ENCODE measurements at regions not wholly inside any gene's neighbourhood (a gene's known extent, or its start where the extent isn't known, plus 50 kb on each side); places are given as distances from the start of the nearest gene placed in this dataset.
"Not testable (repeated sequence)": the region's sequence is repeated elsewhere in the genome, so short reads cannot be mapped to it uniquely, and the experiment has no call there.

GRCh38 chr10:107952649-107953556, 788.4 kb upstream of the SORCS1 start:
- Histone ChIP-seq H3K4me1 (ENCODE audit: control insufficient read depth, insufficient read depth, low read length, unreplicated experiment) (no peaks in the 10 kb centered on the region), H3K36me3 (ENCODE audit: insufficient read depth, low read length) (no peaks in the 10 kb centered on the region), H3K27ac (ENCODE audit: low read depth, low read length) (no peak overlapping the region), H3K4me3 (ENCODE audit: low read depth, low read length) (no peak overlapping the region), H2AFZ (ENCODE audit: low read length, unreplicated experiment) (no peak overlapping the region), H3K79me2 (ENCODE audit: control insufficient read depth, insufficient read depth, low read length, unreplicated experiment) (no peaks in the 10 kb centered on the region), H3K27me3 (ENCODE audit: insufficient read depth, low read length) (no peaks in the 10 kb centered on the region)

DNA sequence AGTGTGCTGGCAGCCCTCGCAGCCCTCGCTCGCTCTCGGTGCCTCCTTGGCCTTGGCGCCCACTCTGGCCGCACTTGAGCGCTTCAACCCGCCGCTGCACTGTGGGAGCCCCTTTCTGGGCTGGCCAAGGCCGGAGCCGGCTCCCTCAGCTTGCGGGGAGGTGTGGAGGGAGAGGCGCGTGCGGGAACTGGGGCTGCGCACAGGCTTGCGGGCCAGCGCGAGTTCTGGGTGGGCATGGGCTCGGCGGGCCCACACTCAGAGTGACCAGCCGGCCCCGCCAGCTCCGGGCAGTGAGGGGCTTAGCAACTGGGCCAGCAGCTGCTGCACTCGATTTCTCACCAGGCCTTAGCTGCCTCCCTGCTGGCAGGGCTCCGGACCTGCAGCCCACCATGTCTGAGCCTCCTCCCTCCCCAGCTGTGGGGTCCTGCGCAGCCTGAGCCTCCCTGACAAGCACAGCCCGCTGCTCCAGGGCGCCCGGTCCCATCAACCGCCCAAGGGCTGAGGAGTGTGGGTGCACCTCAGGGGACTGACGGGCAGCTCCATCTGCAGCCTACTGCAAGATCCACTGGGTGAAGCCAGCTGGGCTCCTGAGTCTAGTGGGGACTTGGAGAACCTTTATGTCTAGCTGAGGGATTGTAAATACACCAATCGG, 786.0 kb upstream of the SORCS1 start:
- not testable (repeated sequence) for H3K79me2 ChIP-seq (ENCODE audit: control insufficient read depth, insufficient read depth, low read length, unreplicated experiment); H3K27ac ChIP-seq (ENCODE audit: low read depth, low read length); H2AFZ ChIP-seq (ENCODE audit: low read length, unreplicated experiment); H3K4me1 ChIP-seq (ENCODE audit: control insufficient read depth, insufficient read depth, low read length, unreplicated experiment); H3K36me3 ChIP-seq (ENCODE audit: insufficient read depth, low read length); H3K4me3 ChIP-seq (ENCODE audit: low read depth, low read length); H3K27me3 ChIP-seq (ENCODE audit: insufficient read depth, low read length)

DNA sequence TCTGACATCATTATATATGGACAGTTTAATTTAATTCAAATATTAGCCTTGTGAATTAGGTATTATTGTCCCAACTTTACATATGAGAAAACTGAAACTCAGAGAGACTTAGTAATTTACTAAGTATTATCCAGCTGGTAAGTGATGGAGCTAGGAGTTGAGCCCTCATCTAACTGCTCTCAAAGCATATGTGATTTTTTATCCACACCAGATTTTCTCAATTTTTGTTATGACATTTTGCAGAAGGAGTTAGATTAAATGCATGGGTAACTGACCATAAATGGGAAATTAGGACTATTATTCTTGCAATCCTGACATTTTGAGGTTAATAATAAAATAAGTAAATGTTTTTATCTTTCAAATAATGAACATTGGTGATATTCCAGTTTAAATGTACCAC, 778.3 kb upstream of the SORCS1 start:
- Histone ChIP-seq H3K4me3 (ENCODE audit: low read depth, low read length) (no peak overlapping the region), H3K4me1 (ENCODE audit: control insufficient read depth, insufficient read depth, low read length, unreplicated experiment) (no peaks in the 10 kb centered on the region), H3K27me3 (ENCODE audit: insufficient read depth, low read length) (no peaks in the 10 kb centered on the region), H2AFZ (ENCODE audit: low read length, unreplicated experiment) (no peak overlapping the region), H3K36me3 (ENCODE audit: insufficient read depth, low read length) (no peaks in the 10 kb centered on the region), H3K79me2 (ENCODE audit: control insufficient read depth, insufficient read depth, low read length, unreplicated experiment) (no peaks in the 10 kb centered on the region), H3K27ac (ENCODE audit: low read depth, low read length) (no peak overlapping the region)

DNA sequence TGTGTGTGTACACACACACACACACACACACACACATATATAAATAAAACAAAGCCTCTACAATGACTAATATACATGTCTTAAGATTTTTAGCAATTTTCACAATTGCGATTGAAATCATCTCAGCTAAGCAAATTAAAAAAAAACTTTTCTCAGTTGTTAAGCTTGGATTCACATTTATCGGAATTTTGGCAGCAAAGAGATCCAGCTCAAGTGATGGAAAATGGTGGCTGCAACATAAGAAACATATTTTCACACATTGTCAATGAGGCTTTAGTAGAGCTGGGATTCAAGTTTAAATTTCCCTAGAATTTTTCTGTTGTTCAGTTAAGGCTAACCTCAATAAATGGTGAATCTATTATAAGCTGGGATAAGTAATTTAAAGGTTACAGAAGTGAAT, 768.6 kb upstream of the SORCS1 start:
- Histone ChIP-seq H3K79me2 (ENCODE audit: control insufficient read depth, insufficient read depth, low read length, unreplicated experiment) (no peaks in the 10 kb centered on the region), H3K4me1 (ENCODE audit: control insufficient read depth, insufficient read depth, low read length, unreplicated experiment) (no peaks in the 10 kb centered on the region), H3K36me3 (ENCODE audit: insufficient read depth, low read length) (no peaks in the 10 kb centered on the region), H3K4me3 (ENCODE audit: low read depth, low read length) (no peak overlapping the region), H3K27me3 (ENCODE audit: insufficient read depth, low read length) (no peaks in the 10 kb centered on the region), H3K27ac (ENCODE audit: low read depth, low read length) (no peak overlapping the region), H2AFZ (ENCODE audit: low read length, unreplicated experiment) (no peak overlapping the region)

DNA sequence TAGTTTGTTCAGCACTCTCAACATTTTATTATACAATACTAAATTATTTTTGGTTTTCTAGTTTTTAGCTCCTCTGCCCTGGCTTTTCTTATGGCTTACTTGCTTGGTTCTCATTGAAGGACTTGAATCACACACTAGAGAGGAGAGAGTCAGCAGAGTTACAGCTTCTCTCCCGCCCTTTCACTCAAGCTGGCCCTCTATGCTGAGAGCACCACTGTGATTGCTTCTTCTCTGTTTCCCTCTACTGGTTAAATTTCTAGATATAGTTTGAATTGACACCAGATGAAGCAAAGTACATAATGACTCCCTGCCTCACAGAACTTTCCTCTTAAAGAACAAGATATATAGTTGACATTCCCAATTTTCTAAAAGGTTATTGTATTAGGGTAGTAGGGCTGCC, 767.3 kb upstream of the SORCS1 start:
- Histone ChIP-seq H3K4me1 (ENCODE audit: control insufficient read depth, insufficient read depth, low read length, unreplicated experiment) (no peaks in the 10 kb centered on the region), H3K27ac (ENCODE audit: low read depth, low read length) (no peak overlapping the region), H3K27me3 (ENCODE audit: insufficient read depth, low read length) (no peaks in the 10 kb centered on the region), H3K79me2 (ENCODE audit: control insufficient read depth, insufficient read depth, low read length, unreplicated experiment) (no peaks in the 10 kb centered on the region), H3K4me3 (ENCODE audit: low read depth, low read length) (no peak overlapping the region), H2AFZ (ENCODE audit: low read length, unreplicated experiment) (no peak overlapping the region), H3K36me3 (ENCODE audit: insufficient read depth, low read length) (no peaks in the 10 kb centered on the region)

DNA sequence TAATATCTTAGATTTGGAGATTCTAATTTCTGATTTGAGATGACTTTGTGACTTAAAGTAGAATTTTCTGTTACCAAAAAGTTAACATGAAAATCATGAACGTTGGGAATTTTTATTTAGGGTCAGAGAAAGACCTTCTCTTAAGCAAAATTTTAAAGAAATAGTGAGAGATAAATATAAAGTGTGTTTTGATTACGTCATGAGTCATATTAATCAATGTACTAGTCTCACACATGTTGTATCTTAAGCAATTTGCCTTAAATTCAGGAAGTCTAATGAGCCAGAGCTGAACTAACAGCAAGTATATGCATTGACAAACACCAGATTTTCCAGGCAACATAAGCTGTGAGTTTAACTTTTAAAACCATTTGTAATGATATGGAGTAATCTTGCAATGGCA, 765.5 kb upstream of the SORCS1 start:
- H3K36me3 ChIP-seq (ENCODE audit: insufficient read depth, low read length): no peaks in the 10 kb centered on the region
- no peaks in the 10 kb centered on the region for H3K79me2 ChIP-seq (ENCODE audit: control insufficient read depth, insufficient read depth, low read length, unreplicated experiment)
- H3K4me1 ChIP-seq (ENCODE audit: control insufficient read depth, insufficient read depth, low read length, unreplicated experiment): no peaks in the 10 kb centered on the region
- H3K27me3 ChIP-seq (ENCODE audit: insufficient read depth, low read length): no peaks in the 10 kb centered on the region
- no peak overlapping the region for H2AFZ ChIP-seq (ENCODE audit: low read length, unreplicated experiment)
- no peak overlapping the region for H3K27ac ChIP-seq (ENCODE audit: low read depth, low read length)
- H3K4me3 ChIP-seq (ENCODE audit: low read depth, low read length): no peak overlapping the region

GRCh38 chr10:107924458-107924857, 760.0 kb upstream of the SORCS1 start:
- Histone ChIP-seq H3K27me3 (ENCODE audit: insufficient read depth, low read length) (no peaks in the 10 kb centered on the region), H2AFZ (ENCODE audit: low read length, unreplicated experiment) (no peak overlapping the region), H3K36me3 (ENCODE audit: insufficient read depth, low read length) (no peaks in the 10 kb centered on the region), H3K4me3 (ENCODE audit: low read depth, low read length) (no peak overlapping the region), H3K79me2 (ENCODE audit: control insufficient read depth, insufficient read depth, low read length, unreplicated experiment) (no peaks in the 10 kb centered on the region), H3K27ac (ENCODE audit: low read depth, low read length) (no peak overlapping the region), H3K4me1 (ENCODE audit: control insufficient read depth, insufficient read depth, low read length, unreplicated experiment) (no peaks in the 10 kb centered on the region)

DNA sequence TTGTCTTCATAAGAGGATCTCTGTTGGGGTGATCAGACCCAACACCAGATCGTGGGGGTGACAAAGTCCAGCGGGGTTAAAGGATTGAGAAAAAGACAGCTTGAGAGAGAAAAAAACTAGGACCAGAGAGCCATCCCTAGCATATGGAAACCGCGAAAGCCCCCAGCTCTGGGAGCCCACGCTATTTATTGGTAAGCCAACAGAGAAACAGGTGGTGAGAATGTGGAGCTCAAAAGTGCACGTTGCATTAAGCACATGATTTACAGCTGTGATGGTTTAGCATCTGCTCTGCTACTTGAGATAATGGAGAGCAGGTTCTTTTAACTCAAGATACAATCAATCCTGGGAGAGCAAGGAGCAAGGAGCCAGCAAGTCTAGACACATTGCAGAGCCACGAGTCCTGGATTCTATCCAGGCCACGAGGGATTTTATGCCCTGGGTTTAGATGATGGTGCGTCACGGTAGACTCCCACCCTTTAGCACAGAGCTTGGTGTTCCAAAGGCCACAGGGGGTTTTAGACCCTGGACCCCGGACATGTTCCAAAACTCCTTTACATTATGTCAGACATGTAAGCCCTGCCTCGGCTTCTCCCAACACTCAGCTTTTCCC, 755.2 kb upstream of the SORCS1 start:
- no peak overlapping the region for H2AFZ ChIP-seq (ENCODE audit: low read length, unreplicated experiment)
- no peak overlapping the region for H3K27ac ChIP-seq (ENCODE audit: low read depth, low read length)
- no peaks in the 10 kb centered on the region for H3K4me1 ChIP-seq (ENCODE audit: control insufficient read depth, insufficient read depth, low read length, unreplicated experiment)
- H3K79me2 ChIP-seq (ENCODE audit: control insufficient read depth, insufficient read depth, low read length, unreplicated experiment): no peaks in the 10 kb centered on the region
- H3K36me3 ChIP-seq (ENCODE audit: insufficient read depth, low read length): no peaks in the 10 kb centered on the region
- peaks cover 15% of the 10 kb centered on the region; the same call in 1 of the 2 replicates for H3K27me3 ChIP-seq (ENCODE audit: insufficient read depth, low read length)
- H3K4me3 ChIP-seq (ENCODE audit: low read depth, low read length): no peak overlapping the region

DNA sequence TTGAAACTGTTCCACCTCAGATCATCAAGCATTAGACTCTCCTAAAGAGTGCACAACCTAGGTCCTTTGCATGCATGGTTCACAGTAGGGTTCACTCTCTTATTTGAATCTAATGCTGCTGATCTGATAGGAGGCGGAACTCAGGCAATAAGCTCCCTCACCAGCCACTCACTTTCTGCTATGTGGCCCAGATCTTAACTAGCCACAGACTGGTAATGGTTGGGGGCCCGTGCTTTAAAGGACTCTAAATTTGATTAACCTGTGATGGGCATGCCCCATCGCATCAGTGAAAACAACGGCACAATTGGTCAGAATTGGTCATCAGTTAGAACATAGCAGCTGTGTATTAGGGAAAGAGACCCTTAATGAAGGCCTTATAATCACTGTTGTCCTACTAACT, 753.7 kb upstream of the SORCS1 start:
- H3K79me2 ChIP-seq (ENCODE audit: control insufficient read depth, insufficient read depth, low read length, unreplicated experiment): no peaks in the 10 kb centered on the region
- no peaks in the 10 kb centered on the region for H3K36me3 ChIP-seq (ENCODE audit: insufficient read depth, low read length)
- no peak overlapping the region for H3K27ac ChIP-seq (ENCODE audit: low read depth, low read length)
- no peak overlapping the region for H3K4me3 ChIP-seq (ENCODE audit: low read depth, low read length)
- H3K27me3 ChIP-seq (ENCODE audit: insufficient read depth, low read length): peaks cover 26% of the 10 kb centered on the region
- H2AFZ ChIP-seq (ENCODE audit: low read length, unreplicated experiment): no peak overlapping the region
- no peaks in the 10 kb centered on the region for H3K4me1 ChIP-seq (ENCODE audit: control insufficient read depth, insufficient read depth, low read length, unreplicated experiment)

DNA sequence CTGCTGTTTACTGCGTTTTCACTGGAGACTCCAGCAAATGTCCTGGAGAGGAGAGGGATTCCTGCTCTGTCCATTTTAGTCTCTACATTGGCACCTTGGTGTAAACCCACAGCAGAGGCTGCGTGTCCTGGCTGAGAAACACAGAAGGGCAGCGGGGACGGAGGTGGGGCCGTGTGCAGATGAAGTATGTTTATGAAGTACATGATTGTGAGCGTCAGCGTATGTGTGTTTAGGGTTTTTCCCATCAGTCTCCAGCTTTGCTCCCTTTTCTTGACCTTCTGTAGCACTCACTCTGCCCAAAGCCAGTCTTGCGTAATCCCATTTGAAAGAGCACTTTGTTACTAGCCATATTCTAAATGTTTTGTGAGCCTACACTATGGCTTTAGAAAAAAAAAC, 750.7 kb upstream of the SORCS1 start:
- Histone ChIP-seq H3K27ac (ENCODE audit: low read depth, low read length) (no peak overlapping the region), H2AFZ (ENCODE audit: low read length, unreplicated experiment) (no peak overlapping the region), H3K4me3 (ENCODE audit: low read depth, low read length) (peak overlapping the region; percentile 54), H3K4me1 (ENCODE audit: control insufficient read depth, insufficient read depth, low read length, unreplicated experiment) (no peaks in the 10 kb centered on the region), H3K36me3 (ENCODE audit: insufficient read depth, low read length) (no peaks in the 10 kb centered on the region), H3K27me3 (ENCODE audit: insufficient read depth, low read length) (peaks cover 26% of the 10 kb centered on the region), H3K79me2 (ENCODE audit: control insufficient read depth, insufficient read depth, low read length, unreplicated experiment) (no peaks in the 10 kb centered on the region)
